ENCODE measurements at regions not wholly inside any gene's neighbourhood (a gene's known extent, or its start where the extent isn't known, plus 50 kb on each side); places are given as distances from the start of the nearest gene placed in this dataset.

- Histone ChIP-seq H3K27ac (ENCODE audit: low read depth, low read length, severe bottlenecking) (peak overlapping the region; percentile 93), H3K4me3 (ENCODE audit: extremely low read depth, insufficient read depth, low read length, poor library complexity, severe bottlenecking) (no peak overlapping the region)
- WGBS, 2 experiments (ENCODE audit: insufficient coverage in 2 of 2): 86 to 92% methylated on average over 10 to 11 of the region's 17 CpGs
Measured at GRCh38 chr6:125534430-125535263, 214.8 kb upstream of the HEY2 start.

GRCh38 chr6:125537090-125537489 is 212.3 kb upstream of the HEY2 start:
- Histone ChIP-seq H3K4me1 (ENCODE audit: control insufficient read depth, insufficient read depth, low read length, poor library complexity, severe bottlenecking) (peaks cover 41% of the 10 kb centered on the region), H3K27ac (ENCODE audit: low read depth, low read length, severe bottlenecking) (no peak overlapping the region), H3K36me3 (ENCODE audit: control insufficient read depth, insufficient read depth, low read length) (no peaks in the 10 kb centered on the region), H3K4me3 (ENCODE audit: extremely low read depth, insufficient read depth, low read length, poor library complexity, severe bottlenecking) (no peak overlapping the region), H3K9me3 (ENCODE audit: control insufficient read depth, low read length) (peaks cover 5% of the 10 kb centered on the region)
- 67% methylated on average over 1 of the region's 2 CpGs; no CpG with 5 or more reads in 1 of the 2 experiments for WGBS, 2 experiments (ENCODE audit: insufficient coverage in 2 of 2)

More at GRCh38 chr6:125534430-125535263, 214.8 kb upstream of the HEY2 start:
- Histone ChIP-seq H3K4me1 (ENCODE audit: control insufficient read depth, insufficient read depth, low read length, poor library complexity, severe bottlenecking) (peaks cover 58% of the 10 kb centered on the region), H3K36me3 (ENCODE audit: control insufficient read depth, insufficient read depth, low read length) (no peaks in the 10 kb centered on the region), H3K9me3 (ENCODE audit: control insufficient read depth, low read length) (no peaks in the 10 kb centered on the region)

GRCh38 chr6:125539892-125540291 is 209.5 kb upstream of the HEY2 start:
- Histone ChIP-seq H3K27ac (ENCODE audit: low read depth, low read length, severe bottlenecking) (no peak overlapping the region), H3K4me1 (ENCODE audit: control insufficient read depth, insufficient read depth, low read length, poor library complexity, severe bottlenecking) (peaks cover 15% of the 10 kb centered on the region), H3K36me3 (ENCODE audit: control insufficient read depth, insufficient read depth, low read length) (no peaks in the 10 kb centered on the region), H3K9me3 (ENCODE audit: control insufficient read depth, low read length) (peaks cover 10% of the 10 kb centered on the region), H3K4me3 (ENCODE audit: extremely low read depth, insufficient read depth, low read length, poor library complexity, severe bottlenecking) (no peak overlapping the region)
- 70 to 87% methylated on average over 1 to 3 of the region's 3 CpGs for WGBS, 2 experiments (ENCODE audit: insufficient coverage in 2 of 2)

- 75% methylated on average over 1 of the region's 1 CpG; no CpG with 5 or more reads in 1 of the 2 experiments for WGBS, 2 experiments (ENCODE audit: insufficient coverage in 2 of 2)
- Histone ChIP-seq H3K9me3 (ENCODE audit: control insufficient read depth, low read length) (peaks cover 10% of the 10 kb centered on the region), H3K4me1 (ENCODE audit: control insufficient read depth, insufficient read depth, low read length, poor library complexity, severe bottlenecking) (peaks cover 7% of the 10 kb centered on the region), H3K36me3 (ENCODE audit: control insufficient read depth, insufficient read depth, low read length) (no peaks in the 10 kb centered on the region), H3K27ac (ENCODE audit: low read depth, low read length, severe bottlenecking) (no peak overlapping the region), H3K4me3 (ENCODE audit: extremely low read depth, insufficient read depth, low read length, poor library complexity, severe bottlenecking) (no peak overlapping the region)
Measured at GRCh38 chr6:125544819-125545218, 204.6 kb upstream of the HEY2 start.

GRCh38 chr6:125546841-125547251 is 202.6 kb upstream of the HEY2 start:
- H3K36me3 ChIP-seq (ENCODE audit: control insufficient read depth, insufficient read depth, low read length): no peaks in the 10 kb centered on the region
- peaks cover 13% of the 10 kb centered on the region for H3K4me1 ChIP-seq (ENCODE audit: control insufficient read depth, insufficient read depth, low read length, poor library complexity, severe bottlenecking)
- 86 to 92% methylated on average over 3 to 5 of the region's 5 CpGs for WGBS, 2 experiments (ENCODE audit: insufficient coverage in 2 of 2)

GRCh38 chr6:125547381-125547780 is 202.1 kb upstream of the HEY2 start:
- H3K9me3 ChIP-seq (ENCODE audit: control insufficient read depth, low read length): peaks cover 2% of the 10 kb centered on the region
- H3K27ac ChIP-seq (ENCODE audit: low read depth, low read length, severe bottlenecking): no peak overlapping the region
- peaks cover 13% of the 10 kb centered on the region for H3K4me1 ChIP-seq (ENCODE audit: control insufficient read depth, insufficient read depth, low read length, poor library complexity, severe bottlenecking)
- H3K36me3 ChIP-seq (ENCODE audit: control insufficient read depth, insufficient read depth, low read length): no peaks in the 10 kb centered on the region
- H3K4me3 ChIP-seq (ENCODE audit: extremely low read depth, insufficient read depth, low read length, poor library complexity, severe bottlenecking): no peak overlapping the region
- 100% methylated on average over 1 of the region's 1 CpG; no CpG with 5 or more reads in 1 of the 2 experiments for WGBS, 2 experiments (ENCODE audit: insufficient coverage in 2 of 2)

More at GRCh38 chr6:125546841-125547251, 202.6 kb upstream of the HEY2 start:
- Histone ChIP-seq H3K4me3 (ENCODE audit: extremely low read depth, insufficient read depth, low read length, poor library complexity, severe bottlenecking) (no peak overlapping the region), H3K9me3 (ENCODE audit: control insufficient read depth, low read length) (peaks cover 8% of the 10 kb centered on the region), H3K27ac (ENCODE audit: low read depth, low read length, severe bottlenecking) (no peak overlapping the region)

GRCh38 chr6:125549202-125549884 is 200.1 kb upstream of the HEY2 start:
- WGBS, 2 experiments (ENCODE audit: insufficient coverage in 2 of 2): no CpG with 5 or more reads among the region's 4 CpGs
- no peaks in the 10 kb centered on the region for H3K36me3 ChIP-seq (ENCODE audit: control insufficient read depth, insufficient read depth, low read length)
- H3K27ac ChIP-seq (ENCODE audit: low read depth, low read length, severe bottlenecking): no peak overlapping the region
- H3K9me3 ChIP-seq (ENCODE audit: control insufficient read depth, low read length): no peaks in the 10 kb centered on the region
- peaks cover 13% of the 10 kb centered on the region for H3K4me1 ChIP-seq (ENCODE audit: control insufficient read depth, insufficient read depth, low read length, poor library complexity, severe bottlenecking)
- no peak overlapping the region for H3K4me3 ChIP-seq (ENCODE audit: extremely low read depth, insufficient read depth, low read length, poor library complexity, severe bottlenecking)

GRCh38 chr6:125550892-125551291 is 198.5 kb upstream of the HEY2 start:
- Histone ChIP-seq H3K4me1 (ENCODE audit: control insufficient read depth, insufficient read depth, low read length, poor library complexity, severe bottlenecking) (peaks cover 15% of the 10 kb centered on the region), H3K4me3 (ENCODE audit: extremely low read depth, insufficient read depth, low read length, poor library complexity, severe bottlenecking) (no peak overlapping the region), H3K27ac (ENCODE audit: low read depth, low read length, severe bottlenecking) (peak overlapping the region; percentile 68), H3K36me3 (ENCODE audit: control insufficient read depth, insufficient read depth, low read length) (no peaks in the 10 kb centered on the region), H3K9me3 (ENCODE audit: control insufficient read depth, low read length) (no peaks in the 10 kb centered on the region)
- 93 to 100% methylated on average over 4 to 5 of the region's 6 CpGs for WGBS, 2 experiments (ENCODE audit: insufficient coverage in 2 of 2)

GRCh38 chr6:125552819-125553218 is 196.6 kb upstream of the HEY2 start:
- Histone ChIP-seq H3K36me3 (ENCODE audit: control insufficient read depth, insufficient read depth, low read length) (no peaks in the 10 kb centered on the region), H3K4me3 (ENCODE audit: extremely low read depth, insufficient read depth, low read length, poor library complexity, severe bottlenecking) (no peak overlapping the region), H3K27ac (ENCODE audit: low read depth, low read length, severe bottlenecking) (no peak overlapping the region), H3K4me1 (ENCODE audit: control insufficient read depth, insufficient read depth, low read length, poor library complexity, severe bottlenecking) (peaks cover 10% of the 10 kb centered on the region), H3K9me3 (ENCODE audit: control insufficient read depth, low read length) (no peaks in the 10 kb centered on the region)
- no CpG with 5 or more reads among the region's 1 CpG for WGBS, 2 experiments (ENCODE audit: insufficient coverage in 2 of 2)

GRCh38 chr6:125554456-125554855 is 195.0 kb upstream of the HEY2 start:
- no peaks in the 10 kb centered on the region for H3K9me3 ChIP-seq (ENCODE audit: control insufficient read depth, low read length)
- WGBS, 2 experiments (ENCODE audit: insufficient coverage in 2 of 2): no CpG with 5 or more reads among the region's 1 CpG
- H3K36me3 ChIP-seq (ENCODE audit: control insufficient read depth, insufficient read depth, low read length): no peaks in the 10 kb centered on the region
- no peak overlapping the region for H3K4me3 ChIP-seq (ENCODE audit: extremely low read depth, insufficient read depth, low read length, poor library complexity, severe bottlenecking)
- peaks cover 21% of the 10 kb centered on the region for H3K4me1 ChIP-seq (ENCODE audit: control insufficient read depth, insufficient read depth, low read length, poor library complexity, severe bottlenecking)
- H3K27ac ChIP-seq (ENCODE audit: low read depth, low read length, severe bottlenecking): no peak overlapping the region

Data from mesodermal cell (in vitro differentiated cells).